DOHH2 (cell line): ENCODE measurements at regions not wholly inside any gene's neighbourhood (a gene's known extent, or its start where the extent isn't known, plus 50 kb on each side); places are given as distances from the start of the nearest gene placed in this dataset.

Experiments
- EZH2phosphoT487 ChIP-seq: fragments of 200-600 bp; sonication (generic); IDR thresholded peaks from 2 replicates; pipeline ENCODE4 v1.6.1; 2017; ENCODE audit warnings: borderline replicate concordance, mild to moderate bottlenecking, antibody characterized with exemption, low read length, moderate library complexity, mixed read lengths
- TF ChIP-seq, protein P1 (sequence below): fragments of 200-600 bp; sonication (generic); IDR thresholded peaks from one replicate; pipeline ENCODE4 v1.5.1; 2014; ENCODE audit warnings: antibody characterized with exemption, mild to moderate bottlenecking, low read depth, low read length; ENCODE audit not compliant: poor library complexity, severe bottlenecking

GRCh38 chr6:67064323-67064722 is 1357.3 kb upstream of the EYS start:
- TF ChIP-seq, protein P1, sequence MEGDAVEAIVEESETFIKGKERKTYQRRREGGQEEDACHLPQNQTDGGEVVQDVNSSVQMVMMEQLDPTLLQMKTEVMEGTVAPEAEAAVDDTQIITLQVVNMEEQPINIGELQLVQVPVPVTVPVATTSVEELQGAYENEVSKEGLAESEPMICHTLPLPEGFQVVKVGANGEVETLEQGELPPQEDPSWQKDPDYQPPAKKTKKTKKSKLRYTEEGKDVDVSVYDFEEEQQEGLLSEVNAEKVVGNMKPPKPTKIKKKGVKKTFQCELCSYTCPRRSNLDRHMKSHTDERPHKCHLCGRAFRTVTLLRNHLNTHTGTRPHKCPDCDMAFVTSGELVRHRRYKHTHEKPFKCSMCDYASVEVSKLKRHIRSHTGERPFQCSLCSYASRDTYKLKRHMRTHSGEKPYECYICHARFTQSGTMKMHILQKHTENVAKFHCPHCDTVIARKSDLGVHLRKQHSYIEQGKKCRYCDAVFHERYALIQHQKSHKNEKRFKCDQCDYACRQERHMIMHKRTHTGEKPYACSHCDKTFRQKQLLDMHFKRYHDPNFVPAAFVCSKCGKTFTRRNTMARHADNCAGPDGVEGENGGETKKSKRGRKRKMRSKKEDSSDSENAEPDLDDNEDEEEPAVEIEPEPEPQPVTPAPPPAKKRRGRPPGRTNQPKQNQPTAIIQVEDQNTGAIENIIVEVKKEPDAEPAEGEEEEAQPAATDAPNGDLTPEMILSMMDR = no peak
- no peak for TF ChIP-seq EZH2phosphoT487
